ENCODE measurements at regions not wholly inside any gene's neighbourhood (a gene's known extent, or its start where the extent isn't known, plus 50 kb on each side); places are given as distances from the start of the nearest gene placed in this dataset.

GRCh38 chr15:70254311-70254869 is 156.7 kb upstream of the TLE3 start:
- no peak for DNase-seq

GRCh38 chr15:70253461-70254156 is 155.9 kb upstream of the TLE3 start:
- DNase-seq = no peak

GRCh38 chr15:70252951-70253320 is 155.2 kb upstream of the TLE3 start:
- DNase-seq = no peak

GRCh38 chr15:70252056-70252950 is 154.6 kb upstream of the TLE3 start:
- peak; percentile 11 to 58 for DNase-seq

- no peak for DNase-seq
These were observed 153.7 kb upstream of the TLE3 start for GRCh38 chr15:70251246-70251990.

GRCh38 chr15:70250208-70251201 is 152.8 kb upstream of the TLE3 start:
- DNase-seq = no peak

GRCh38 chr15:70249616-70250015 is 151.9 kb upstream of the TLE3 start:
- DNase-seq = no peak

GRCh38 chr15:70248116-70249025 is 150.7 kb upstream of the TLE3 start:
- DNase-seq = peak; percentile 11 to 52

GRCh38 chr15:70247281-70247680 is 149.6 kb upstream of the TLE3 start:
- no peak for DNase-seq

GRCh38 chr15:70246623-70247220 is 149.0 kb upstream of the TLE3 start:
- DNase-seq = no peak

GRCh38 chr15:70245932-70246622 is 148.4 kb upstream of the TLE3 start:
- no peak for DNase-seq

- DNase-seq = no peak
These were observed 147.3 kb upstream of the TLE3 start for GRCh38 chr15:70244978-70245542.

GRCh38 chr15:70243686-70244540 is 146.2 kb upstream of the TLE3 start:
- DNase-seq = no peak

GRCh38 chr15:70242951-70243685 is 145.4 kb upstream of the TLE3 start:
- DNase-seq = no peak

- no peak for DNase-seq
These were observed 144.0 kb upstream of the TLE3 start for GRCh38 chr15:70241561-70242320.

- DNase-seq = no peak
These were observed 143.2 kb upstream of the TLE3 start for GRCh38 chr15:70240820-70241430.
